Mammary epithelial cell (primary cell): ENCODE measurements at regions not wholly inside any gene's neighbourhood (a gene's known extent, or its start where the extent isn't known, plus 50 kb on each side); places are given as distances from the start of the nearest gene placed in this dataset.

Experiments
- CTCF ChIP-seq, 2 donors: IDR thresholded peaks in 1 of 2; conservative IDR thresholded peaks in 1 of 2; 2 replicates each; pipeline ENCODE4 v1.5.1; 2011 to 2012; ENCODE audit warnings: inconsistent platforms in 2 of 2, low read length in 2 of 2, mild to moderate bottlenecking in 2 of 2, control low read depth in 1 of 2, low read depth in 1 of 2; ENCODE audit not compliant: insufficient read depth in 1 of 2; ENCODE audit errors: extremely low read depth in 1 of 2
- EZH2 ChIP-seq: IDR thresholded peaks from 2 replicates; pipeline ENCODE4 v1.6.1; 2012; ENCODE audit warnings: low read length, inconsistent platforms, borderline replicate concordance

- TF ChIP-seq CTCF (conservative IDR thresholded peaks at IDR 0.05 in 1 of 2, IDR thresholded peaks at IDR 0.05 in 1 of 2; ENCODE audit: extremely low read depth in 1 of 2, insufficient read depth in 1 of 2, low read depth in 1 of 2, low read length in 2 of 2) (no peak), EZH2 (no peak)
These were observed 50.2 kb upstream of the ACTRT2 start for GRCh38 chr1:2971101-2971501.
